LNCaP clone FGC (cell line): ENCODE measurements at regions not wholly inside any gene's neighbourhood (a gene's known extent, or its start where the extent isn't known, plus 50 kb on each side); places are given as distances from the start of the nearest gene placed in this dataset.

Source experiments
- DNase-seq: peaks from one replicate; pipeline ENCODE4 v3.0.0-alpha.2; 2011; ENCODE audit warnings: low read depth
- H3K4me3 ChIP-seq: 2 replicates; pipeline ENCODE4 v1.5.1; 2011; ENCODE audit warnings: mild to moderate bottlenecking, low read depth, low read length, control low read depth
- TF ChIP-seq, protein P1 (sequence below): IDR thresholded peaks from 2 replicates; pipeline ENCODE4 v1.5.1; 2012; ENCODE audit warnings: mild to moderate bottlenecking; ENCODE audit not compliant: control insufficient read depth, insufficient read depth; ENCODE audit errors: extremely low read depth

- TF ChIP-seq, protein P1, sequence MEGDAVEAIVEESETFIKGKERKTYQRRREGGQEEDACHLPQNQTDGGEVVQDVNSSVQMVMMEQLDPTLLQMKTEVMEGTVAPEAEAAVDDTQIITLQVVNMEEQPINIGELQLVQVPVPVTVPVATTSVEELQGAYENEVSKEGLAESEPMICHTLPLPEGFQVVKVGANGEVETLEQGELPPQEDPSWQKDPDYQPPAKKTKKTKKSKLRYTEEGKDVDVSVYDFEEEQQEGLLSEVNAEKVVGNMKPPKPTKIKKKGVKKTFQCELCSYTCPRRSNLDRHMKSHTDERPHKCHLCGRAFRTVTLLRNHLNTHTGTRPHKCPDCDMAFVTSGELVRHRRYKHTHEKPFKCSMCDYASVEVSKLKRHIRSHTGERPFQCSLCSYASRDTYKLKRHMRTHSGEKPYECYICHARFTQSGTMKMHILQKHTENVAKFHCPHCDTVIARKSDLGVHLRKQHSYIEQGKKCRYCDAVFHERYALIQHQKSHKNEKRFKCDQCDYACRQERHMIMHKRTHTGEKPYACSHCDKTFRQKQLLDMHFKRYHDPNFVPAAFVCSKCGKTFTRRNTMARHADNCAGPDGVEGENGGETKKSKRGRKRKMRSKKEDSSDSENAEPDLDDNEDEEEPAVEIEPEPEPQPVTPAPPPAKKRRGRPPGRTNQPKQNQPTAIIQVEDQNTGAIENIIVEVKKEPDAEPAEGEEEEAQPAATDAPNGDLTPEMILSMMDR = no peak
- no peak overlapping the region for H3K4me3 ChIP-seq
- DNase-seq = no peak
Measured at GRCh38 chr12:84069198-84069597, 843.4 kb downstream of the SLC6A15 start.

DNA sequence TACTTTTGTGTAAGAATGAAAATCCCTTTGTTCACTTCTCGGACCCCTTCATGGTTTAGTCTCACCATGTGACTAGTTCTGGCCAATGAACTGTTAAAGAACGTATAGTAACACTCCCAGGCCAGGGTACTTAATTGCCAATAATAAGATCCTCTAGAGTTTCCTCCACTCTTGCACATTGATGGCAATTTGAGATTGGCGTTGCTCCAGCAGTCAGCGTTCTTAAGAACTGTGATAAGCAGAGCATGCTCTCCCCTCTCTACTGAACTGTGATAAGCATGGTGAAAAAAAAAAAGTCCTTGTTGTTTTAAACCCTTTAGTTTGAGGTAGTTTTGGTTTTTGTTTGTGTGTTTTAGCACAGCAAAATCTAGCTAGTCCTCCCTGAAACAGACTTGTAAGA lies 854.5 kb downstream of the SLC6A15 start:
- H3K4me3 ChIP-seq = no peak overlapping the region
- DNase-seq = no peak
- TF ChIP-seq, protein P1 = no peak

DNA sequence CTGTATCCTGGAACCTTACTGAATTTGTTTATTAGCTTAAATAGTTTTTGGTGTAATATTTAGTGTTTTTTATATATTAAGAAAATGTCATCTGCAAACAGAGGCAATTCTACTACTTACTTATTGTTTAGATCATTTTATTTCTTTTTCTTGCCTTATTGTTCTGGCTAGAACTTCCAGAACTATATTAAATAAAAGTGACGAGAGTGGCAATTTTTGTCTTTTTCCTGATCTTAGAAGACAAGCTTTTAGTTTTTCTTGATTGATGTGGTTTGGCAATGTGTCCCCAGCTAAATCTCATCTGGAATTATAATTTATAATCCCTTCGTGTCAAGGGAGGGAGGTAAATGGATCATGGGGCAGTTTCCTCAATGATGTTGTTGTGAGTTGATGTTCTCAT lies 857.8 kb downstream of the SLC6A15 start:
- TF ChIP-seq, protein P1 = no peak
- DNase-seq = no peak
- no peak overlapping the region for H3K4me3 ChIP-seq

DNA sequence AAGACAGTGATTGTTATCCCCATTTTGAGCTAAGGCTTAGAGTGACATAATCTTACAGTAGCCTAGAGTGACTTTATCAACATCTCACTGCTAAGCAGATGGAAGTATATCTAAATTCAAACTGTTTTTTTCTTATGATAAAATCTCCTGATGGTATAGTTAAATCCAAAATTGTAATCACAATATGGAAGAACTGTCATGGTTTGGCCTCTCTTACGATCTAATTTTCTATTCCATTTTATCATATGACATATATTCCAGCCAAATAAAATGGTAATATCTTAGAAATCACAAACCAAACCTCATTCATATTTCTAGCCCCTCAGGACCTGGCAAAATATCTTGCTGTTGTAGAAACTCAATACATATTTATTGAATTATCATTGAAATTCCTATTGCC lies 864.7 kb downstream of the SLC6A15 start:
- no peak overlapping the region for H3K4me3 ChIP-seq
- TF ChIP-seq, protein P1 = no peak
- DNase-seq = no peak

DNA sequence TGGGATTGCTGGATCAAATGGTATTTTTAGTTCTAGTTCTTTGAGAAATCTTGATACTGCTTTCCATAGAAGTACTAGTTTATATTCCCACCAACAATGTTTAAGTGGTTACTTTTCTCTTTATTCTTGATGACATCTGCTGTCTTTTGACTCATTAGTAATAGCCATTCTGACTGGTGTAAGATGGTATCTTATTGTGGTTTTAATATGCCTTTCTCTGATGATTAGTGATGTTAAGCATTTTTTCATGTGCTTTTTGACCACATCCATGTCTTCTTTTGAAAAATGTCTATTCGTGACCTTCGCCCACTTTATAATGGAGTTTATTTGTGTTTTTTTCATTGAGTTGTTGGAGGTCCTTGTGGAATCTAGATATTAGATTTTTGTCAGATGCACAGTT lies 865.7 kb downstream of the SLC6A15 start:
- no peak for DNase-seq
- no peak overlapping the region for H3K4me3 ChIP-seq
- TF ChIP-seq, protein P1 = no peak

GRCh38 chr12:84043355-84043754 lies 869.2 kb downstream of the SLC6A15 start:
- TF ChIP-seq, protein P1 = no peak
- H3K4me3 ChIP-seq = no peak overlapping the region
- no peak for DNase-seq

- DNase-seq = no peak
- TF ChIP-seq, protein P1 = no peak
Measured at GRCh38 chr12:84038242-84038641, 874.4 kb downstream of the SLC6A15 start.

More at GRCh38 chr12:84038242-84038641, 874.4 kb downstream of the SLC6A15 start:
- no peak overlapping the region for H3K4me3 ChIP-seq
